ENCODE measurements at regions not wholly inside any gene's neighbourhood (a gene's known extent, or its start where the extent isn't known, plus 50 kb on each side); places are given as distances from the start of the nearest gene placed in this dataset.
"Not testable (repeated sequence)": the region's sequence is repeated elsewhere in the genome, so short reads cannot be mapped to it uniquely, and the experiment has no call there.

- intact Hi-C loops (cut with DNase I) = no loop called here
- ATAC-seq = no peak
- no peak for DNase-seq (ENCODE audit: missing footprints)
Observed at GRCh38 chr5:18503797-18504328, 869.6 kb downstream of the TAF11L14 start.

GRCh38 chr5:18507114-18507513 lies 872.9 kb downstream of the TAF11L14 start:
- DNase-seq (ENCODE audit: missing footprints) = no peak
- no peak for ATAC-seq
- intact Hi-C loops (cut with DNase I) = no loop called here

GRCh38 chr5:18517641-18518380 lies 883.6 kb downstream of the TAF11L14 start:
- intact Hi-C loops (cut with DNase I) = no loop called here
- DNase-seq (ENCODE audit: missing footprints) (no peak), ATAC-seq (no peak)

GRCh38 chr5:18523380-18523779 lies 889.1 kb downstream of the TAF11L14 start:
- no peak for DNase-seq (ENCODE audit: missing footprints)
- intact Hi-C loops (cut with DNase I) = no loop called here
- ATAC-seq = no peak

GRCh38 chr5:18526792-18527405 lies 892.6 kb downstream of the TAF11L14 start:
- no peak for ATAC-seq
- intact Hi-C loops (cut with DNase I) = no loop called here
- no peak for DNase-seq (ENCODE audit: missing footprints)

- ATAC-seq = no peak
- intact Hi-C loops (cut with DNase I) = no loop called here
Observed at GRCh38 chr5:18533137-18533536, 898.9 kb downstream of the TAF11L14 start.

GRCh38 chr5:18534119-18534518 lies 899.9 kb downstream of the TAF11L14 start:
- intact Hi-C loops (cut with DNase I) = no loop called here
- DNase-seq (ENCODE audit: missing footprints) (no peak), ATAC-seq (no peak)

More at GRCh38 chr5:18533137-18533536, 898.9 kb downstream of the TAF11L14 start:
- peak; percentile 60 for DNase-seq (ENCODE audit: missing footprints)

- intact Hi-C loops (cut with DNase I); ATAC-seq; DNase-seq (ENCODE audit: missing footprints): not testable (repeated sequence)
Observed at GRCh38 chr5:18535753-18536152, 901.5 kb downstream of the TAF11L14 start.

GRCh38 chr5:18544421-18544820 lies 910.2 kb downstream of the TAF11L14 start:
- ATAC-seq (no peak), DNase-seq (ENCODE audit: missing footprints) (no peak)
- intact Hi-C loops (cut with DNase I) = no loop called here

GRCh38 chr5:18546591-18546990 lies 912.3 kb downstream of the TAF11L14 start:
- intact Hi-C loops (cut with DNase I) = no loop called here
- no peak for DNase-seq (ENCODE audit: missing footprints)
- no peak for ATAC-seq

GRCh38 chr5:18551716-18552115 lies 917.5 kb downstream of the TAF11L14 start:
- DNase-seq (ENCODE audit: missing footprints) (no peak), ATAC-seq (no peak)
- intact Hi-C loops (cut with DNase I) = no loop called here

GRCh38 chr5:18553269-18553668 lies 919.0 kb downstream of the TAF11L14 start:
- ATAC-seq = no peak
- DNase-seq (ENCODE audit: missing footprints) = no peak
- intact Hi-C loops (cut with DNase I) = no loop called here

- intact Hi-C loops (cut with DNase I) = no loop called here
- ATAC-seq = no peak
- DNase-seq (ENCODE audit: missing footprints) = no peak
Observed at GRCh38 chr5:18560602-18561001, 926.3 kb downstream of the TAF11L14 start.

GRCh38 chr5:18563853-18564252 lies 929.6 kb downstream of the TAF11L14 start:
- intact Hi-C loops (cut with DNase I) = no loop called here
- DNase-seq (ENCODE audit: missing footprints) (no peak), ATAC-seq (no peak)

GRCh38 chr5:18566671-18567070 lies 932.4 kb downstream of the TAF11L14 start:
- intact Hi-C loops (cut with DNase I) = no loop called here
- ATAC-seq = no peak
- DNase-seq (ENCODE audit: missing footprints) = no peak

- intact Hi-C loops (cut with DNase I) = no loop called here
- no peak for ATAC-seq
Observed at GRCh38 chr5:18576586-18576985, 942.3 kb downstream of the TAF11L14 start.

GRCh38 chr5:18601185-18601584 lies 966.9 kb downstream of the TAF11L14 start:
- intact Hi-C loops (cut with DNase I) = no loop called here
- no peak for ATAC-seq
- DNase-seq (ENCODE audit: missing footprints) = no peak

More at GRCh38 chr5:18576586-18576985, 942.3 kb downstream of the TAF11L14 start:
- DNase-seq (ENCODE audit: missing footprints) = no peak

- intact Hi-C loops (cut with DNase I) = no loop called here
- no peak for ATAC-seq
- no peak for DNase-seq (ENCODE audit: missing footprints)
Observed at GRCh38 chr5:18602402-18602801, 968.1 kb downstream of the TAF11L14 start.

- ATAC-seq (no peak), DNase-seq (ENCODE audit: missing footprints) (no peak)
- intact Hi-C loops (cut with DNase I) = no loop called here
Observed at GRCh38 chr5:18605186-18605585, 970.9 kb downstream of the TAF11L14 start.

- ATAC-seq (no peak), DNase-seq (ENCODE audit: missing footprints) (no peak)
- intact Hi-C loops (cut with DNase I) = no loop called here
Observed at GRCh38 chr5:18607570-18607969, 973.3 kb downstream of the TAF11L14 start.

All from Right ventricle myocardium inferior (tissue), 1 donor.